ENCODE measurements at regions not wholly inside any gene's neighbourhood (a gene's known extent, or its start where the extent isn't known, plus 50 kb on each side); places are given as distances from the start of the nearest gene placed in this dataset.

DNA sequence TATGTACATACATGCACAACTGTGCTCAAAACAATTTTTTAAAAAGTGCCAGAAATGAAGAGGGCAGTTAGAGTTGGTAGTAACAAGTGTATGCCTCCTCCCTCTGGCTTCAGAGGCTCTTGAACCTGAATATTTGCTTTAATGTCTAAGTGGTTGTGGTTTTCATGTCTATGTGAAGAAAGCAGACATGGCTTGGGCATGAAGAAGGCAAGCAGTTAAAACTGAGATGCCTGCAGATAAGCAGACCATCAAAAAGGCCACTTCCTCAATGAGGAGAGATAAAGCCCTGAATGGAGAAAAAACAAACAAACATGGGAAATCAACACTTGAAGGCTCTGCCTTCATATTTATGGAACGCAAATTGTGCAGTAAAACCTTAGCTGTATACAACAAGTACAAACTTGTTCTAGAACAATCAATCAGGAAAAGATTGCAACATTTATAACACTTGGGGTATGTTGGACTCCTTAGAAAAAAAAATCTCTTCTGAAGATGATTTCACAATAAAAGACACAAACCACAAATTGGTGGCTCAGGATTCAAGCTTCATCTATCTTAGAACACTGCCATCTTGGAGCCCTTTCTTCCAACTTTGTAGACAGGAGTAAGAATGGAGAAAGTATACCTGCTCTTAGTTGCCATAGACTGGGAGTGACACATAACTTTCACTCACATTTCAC, 52.7 kb upstream of the PLA2G4A start:
- TF ChIP-seq BHLHE40 (IDR thresholded peaks at IDR 0.05; ENCODE audit: borderline replicate concordance) (no peak), SUZ12 (IDR thresholded peaks at IDR 0.05) (no peak), FOXM1 (IDR thresholded peaks at IDR 0.05; ENCODE audit: borderline replicate concordance) (no peak), HDGF (IDR thresholded peaks at IDR 0.05; ENCODE audit: borderline replicate concordance) (no peak)
- no peak for DNase-seq (ENCODE audit: extremely low spot score)
- ChIA-PET CTCF (no interaction called here), POLR2A (no interaction called here)

DNA sequence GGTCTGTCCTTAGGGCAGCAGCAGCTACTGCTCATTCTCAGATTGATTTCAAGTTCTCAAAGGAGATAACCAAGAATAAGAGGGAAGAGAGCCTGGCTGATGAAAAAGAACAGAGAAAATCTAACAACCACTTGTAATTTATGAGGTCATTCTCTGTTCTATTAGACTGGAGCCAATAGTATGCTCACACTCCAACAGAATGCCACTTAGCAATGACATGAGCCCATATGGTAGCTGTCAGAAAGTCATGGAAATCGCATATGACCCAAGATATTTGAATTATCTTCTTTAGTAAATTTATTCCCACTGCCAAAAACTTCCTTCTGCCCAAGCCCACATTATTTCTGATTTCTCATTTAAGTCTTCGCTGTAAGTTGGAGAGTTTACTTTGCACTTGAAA, 53.7 kb upstream of the PLA2G4A start:
- CTCF ChIA-PET, result no interaction called here
- POLR2A ChIA-PET, result no interaction called here
- DNase-seq (ENCODE audit: extremely low spot score), result no peak
- TF ChIP-seq TARDBP (IDR thresholded peaks at IDR 0.05) (no peak), FOXA1 (IDR thresholded peaks at IDR 0.05) (no peak), LEF1 (IDR thresholded peaks at IDR 0.05; ENCODE audit: borderline replicate concordance) (no peak), FOXK2 (IDR thresholded peaks at IDR 0.05) (no peak), ELF4 (IDR thresholded peaks at IDR 0.05) (no peak), NFRKB (IDR thresholded peaks at IDR 0.05) (no peak), SUZ12 (IDR thresholded peaks at IDR 0.05) (no peak), HDGF (IDR thresholded peaks at IDR 0.05; ENCODE audit: borderline replicate concordance) (no peak), L3MBTL2 (conservative IDR thresholded peaks at IDR 0.05) (no peak), ARNT (IDR thresholded peaks at IDR 0.05) (no peak), FOXM1 (IDR thresholded peaks at IDR 0.05; ENCODE audit: borderline replicate concordance) (no peak), BHLHE40 (IDR thresholded peaks at IDR 0.05; ENCODE audit: borderline replicate concordance) (no peak), CTBP1 (IDR thresholded peaks at IDR 0.05; ENCODE audit: borderline replicate concordance) (no peak), ZNF384 (IDR thresholded peaks at IDR 0.05) (no peak), SP1 (IDR thresholded peaks at IDR 0.05) (no peak)
- TF ChIP-seq, protein P1, sequence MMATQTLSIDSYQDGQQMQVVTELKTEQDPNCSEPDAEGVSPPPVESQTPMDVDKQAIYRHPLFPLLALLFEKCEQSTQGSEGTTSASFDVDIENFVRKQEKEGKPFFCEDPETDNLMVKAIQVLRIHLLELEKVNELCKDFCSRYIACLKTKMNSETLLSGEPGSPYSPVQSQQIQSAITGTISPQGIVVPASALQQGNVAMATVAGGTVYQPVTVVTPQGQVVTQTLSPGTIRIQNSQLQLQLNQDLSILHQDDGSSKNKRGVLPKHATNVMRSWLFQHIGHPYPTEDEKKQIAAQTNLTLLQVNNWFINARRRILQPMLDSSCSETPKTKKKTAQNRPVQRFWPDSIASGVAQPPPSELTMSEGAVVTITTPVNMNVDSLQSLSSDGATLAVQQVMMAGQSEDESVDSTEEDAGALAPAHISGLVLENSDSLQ (IDR thresholded peaks at IDR 0.05), result no peak

DNA sequence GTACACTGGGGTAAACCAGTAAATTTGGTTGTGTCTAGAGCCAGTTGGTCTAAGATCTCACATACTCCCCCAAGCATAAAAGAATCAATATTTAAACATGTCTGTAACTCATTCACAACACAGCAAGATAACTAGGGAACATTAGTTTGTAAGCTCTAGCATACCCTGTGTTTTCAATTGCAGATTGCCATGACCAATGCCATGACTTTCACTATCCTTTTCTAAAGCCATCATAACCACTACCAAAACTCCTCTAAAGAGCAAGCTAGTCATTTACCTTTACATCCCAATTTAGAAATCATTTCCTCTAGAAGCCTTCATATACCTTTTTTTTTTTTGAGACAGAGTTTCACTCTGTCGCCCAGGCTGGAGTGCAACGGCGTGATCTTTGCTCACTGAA, 56.5 kb upstream of the PLA2G4A start:
- no peak for DNase-seq (ENCODE audit: extremely low spot score)
- ChIA-PET CTCF (no interaction called here), POLR2A (no interaction called here)
- TF ChIP-seq NFRKB (IDR thresholded peaks at IDR 0.05) (no peak), FOXM1 (IDR thresholded peaks at IDR 0.05; ENCODE audit: borderline replicate concordance) (no peak), ARNT (IDR thresholded peaks at IDR 0.05) (no peak), SP1 (IDR thresholded peaks at IDR 0.05) (no peak), LEF1 (IDR thresholded peaks at IDR 0.05; ENCODE audit: borderline replicate concordance) (no peak), SUZ12 (IDR thresholded peaks at IDR 0.05) (no peak), FOXK2 (IDR thresholded peaks at IDR 0.05) (no peak), BHLHE40 (IDR thresholded peaks at IDR 0.05; ENCODE audit: borderline replicate concordance) (no peak), CTBP1 (IDR thresholded peaks at IDR 0.05; ENCODE audit: borderline replicate concordance) (no peak), HDGF (IDR thresholded peaks at IDR 0.05; ENCODE audit: borderline replicate concordance) (no peak), ELF4 (IDR thresholded peaks at IDR 0.05) (no peak), FOXA1 (IDR thresholded peaks at IDR 0.05) (no peak), ZNF384 (IDR thresholded peaks at IDR 0.05) (no peak)
- TF ChIP-seq, protein P1 (IDR thresholded peaks at IDR 0.05), result no peak

DNA sequence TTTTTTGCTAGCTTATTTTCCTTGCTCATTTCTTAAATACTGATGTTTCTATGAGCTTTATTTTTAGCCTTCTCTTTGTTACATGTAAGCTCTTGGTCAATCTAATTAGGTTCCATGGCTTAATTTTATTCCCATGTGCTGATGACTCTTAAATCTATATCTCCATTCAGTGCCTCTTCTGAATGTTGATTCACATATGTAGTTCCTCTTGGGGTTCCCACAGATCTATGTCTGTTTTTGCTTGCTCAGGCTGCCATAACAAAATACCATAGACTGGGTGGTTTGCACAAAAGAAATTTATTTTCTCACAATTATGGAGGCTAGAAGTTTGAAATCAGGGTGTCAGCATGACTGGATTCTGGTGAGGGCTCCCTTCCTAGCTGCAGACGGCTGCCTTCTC, 58.3 kb upstream of the PLA2G4A start:
- ChIA-PET POLR2A (no interaction called here), CTCF (no interaction called here)
- TF ChIP-seq NFRKB (IDR thresholded peaks at IDR 0.05), result no peak
- no peak for TF ChIP-seq FOXM1 (IDR thresholded peaks at IDR 0.05; ENCODE audit: borderline replicate concordance)
- TF ChIP-seq ARNT (IDR thresholded peaks at IDR 0.05), result no peak
- TF ChIP-seq ZNF384 (IDR thresholded peaks at IDR 0.05), result no peak
- TF ChIP-seq FOXA1 (IDR thresholded peaks at IDR 0.05), result no peak
- no peak for TF ChIP-seq TARDBP (IDR thresholded peaks at IDR 0.05)
- TF ChIP-seq SUZ12 (IDR thresholded peaks at IDR 0.05), result no peak
- DNase-seq (ENCODE audit: extremely low spot score), result no peak

DNA sequence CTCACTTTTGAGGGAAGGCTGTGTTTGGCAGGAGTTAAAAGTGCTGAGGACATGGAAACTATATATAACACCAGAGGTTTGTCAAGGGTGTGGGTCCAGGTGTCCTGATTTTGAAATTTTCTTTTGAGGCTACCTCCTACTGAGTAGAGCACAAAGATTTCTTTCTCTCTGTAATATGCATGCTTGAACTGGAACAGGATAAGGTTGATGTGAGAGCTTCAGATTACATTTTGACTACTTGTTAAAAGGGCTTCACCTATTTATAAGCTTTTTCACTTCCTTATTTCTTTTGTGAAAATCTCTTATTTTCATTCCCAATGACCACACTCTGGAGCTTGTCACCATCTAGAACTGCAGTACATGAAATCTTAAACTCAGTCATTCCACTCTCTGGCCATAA, 59.8 kb upstream of the PLA2G4A start:
- ChIA-PET POLR2A (no interaction called here), CTCF (no interaction called here)
- TF ChIP-seq CTBP1 (IDR thresholded peaks at IDR 0.05; ENCODE audit: borderline replicate concordance), result no peak
- no peak for DNase-seq (ENCODE audit: extremely low spot score)

DNA sequence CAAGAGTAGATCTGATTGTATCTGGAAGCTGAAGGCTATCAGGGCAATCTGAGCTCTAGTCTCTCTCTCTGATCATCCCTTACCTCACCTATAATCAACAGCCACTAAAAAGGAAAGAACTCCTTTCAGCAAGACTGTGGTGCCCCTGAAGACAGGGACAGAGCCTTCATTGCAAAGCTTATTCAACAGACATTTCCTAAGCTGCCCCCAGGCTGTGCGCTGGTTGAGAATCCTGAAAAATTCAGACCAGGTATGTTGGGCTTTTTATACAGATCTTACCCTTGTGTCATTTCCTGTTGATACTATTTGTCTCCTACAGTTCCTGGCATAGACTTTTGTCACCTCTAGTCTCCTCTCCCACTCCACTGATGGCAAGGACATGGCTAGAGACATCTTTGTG, 63.3 kb upstream of the PLA2G4A start:
- DNase-seq (ENCODE audit: extremely low spot score), result no peak
- no peak for TF ChIP-seq L3MBTL2 (conservative IDR thresholded peaks at IDR 0.05)
- no peak for TF ChIP-seq TARDBP (IDR thresholded peaks at IDR 0.05)
- no peak for TF ChIP-seq NFRKB (IDR thresholded peaks at IDR 0.05)
- TF ChIP-seq ARNT (IDR thresholded peaks at IDR 0.05), result no peak
- no peak for TF ChIP-seq FOXA1 (IDR thresholded peaks at IDR 0.05)
- TF ChIP-seq, protein P1 (IDR thresholded peaks at IDR 0.05), result no peak
- no peak for TF ChIP-seq BHLHE40 (IDR thresholded peaks at IDR 0.05; ENCODE audit: borderline replicate concordance)
- no peak for TF ChIP-seq FOXM1 (IDR thresholded peaks at IDR 0.05; ENCODE audit: borderline replicate concordance)
- no peak for TF ChIP-seq ZNF384 (IDR thresholded peaks at IDR 0.05)
- TF ChIP-seq SP1 (IDR thresholded peaks at IDR 0.05), result no peak
- TF ChIP-seq FOXK2 (IDR thresholded peaks at IDR 0.05), result no peak
- TF ChIP-seq CTBP1 (IDR thresholded peaks at IDR 0.05; ENCODE audit: borderline replicate concordance), result no peak
- TF ChIP-seq ELF4 (IDR thresholded peaks at IDR 0.05), result no peak
- no peak for TF ChIP-seq SUZ12 (IDR thresholded peaks at IDR 0.05)
- no peak for TF ChIP-seq HDGF (IDR thresholded peaks at IDR 0.05; ENCODE audit: borderline replicate concordance)
- TF ChIP-seq LEF1 (IDR thresholded peaks at IDR 0.05; ENCODE audit: borderline replicate concordance), result no peak
- ChIA-PET POLR2A (interaction anchor here (1.1 kb wide), 1 partner anchor 9 kb away, joined by 3 read pairs; no protein-coding TSS in a partner anchor), CTCF (no interaction called here)
